ENCODE measurements at regions not wholly inside any gene's neighbourhood (a gene's known extent, or its start where the extent isn't known, plus 50 kb on each side); places are given as distances from the start of the nearest gene placed in this dataset.

- no peak for DNase-seq (ENCODE audit: low read depth)
Observed at GRCh38 chr21:32183396-32183795, 95.5 kb downstream of the MIS18A start.

GRCh38 chr21:32182449-32182848, 96.4 kb downstream of the MIS18A start:
- DNase-seq (ENCODE audit: low read depth): no peak

GRCh38 chr21:32181457-32181856, 97.4 kb downstream of the MIS18A start:
- DNase-seq (ENCODE audit: low read depth): no peak

- no peak for DNase-seq (ENCODE audit: low read depth)
Observed at GRCh38 chr21:32174819-32175218, 104.0 kb downstream of the MIS18A start.

- DNase-seq (ENCODE audit: low read depth): no peak
Observed at GRCh38 chr21:32173121-32173724, 105.6 kb downstream of the MIS18A start.

GRCh38 chr21:32172106-32172505, 106.7 kb downstream of the MIS18A start:
- no peak for DNase-seq (ENCODE audit: low read depth)

- DNase-seq (ENCODE audit: low read depth): no peak
Observed at GRCh38 chr21:32167513-32167912, 111.3 kb downstream of the MIS18A start.

- no peak for DNase-seq (ENCODE audit: low read depth)
Observed at GRCh38 chr21:32163386-32163785, 115.5 kb downstream of the MIS18A start.

- no peak for DNase-seq (ENCODE audit: low read depth)
Observed at GRCh38 chr21:32162727-32163320, 116.0 kb downstream of the MIS18A start.

- DNase-seq (ENCODE audit: low read depth): no peak
Observed at GRCh38 chr21:32155226-32155625, 123.6 kb downstream of the MIS18A start.

- no peak for DNase-seq (ENCODE audit: low read depth)
Observed at GRCh38 chr21:32147041-32147440, 131.8 kb downstream of the MIS18A start.

GRCh38 chr21:32144851-32145250, 134.0 kb downstream of the MIS18A start:
- no peak for DNase-seq (ENCODE audit: low read depth)

- DNase-seq (ENCODE audit: low read depth): peak; percentile 33
Observed at GRCh38 chr21:32143241-32143939, 135.5 kb downstream of the MIS18A start.

GRCh38 chr21:32141318-32141633, 137.6 kb downstream of the MIS18A start:
- DNase-seq (ENCODE audit: low read depth): no peak

- DNase-seq (ENCODE audit: low read depth): no peak
Observed at GRCh38 chr21:32140604-32141317, 138.1 kb downstream of the MIS18A start.

GRCh38 chr21:32140151-32140550, 138.7 kb downstream of the MIS18A start:
- DNase-seq (ENCODE audit: low read depth): no peak

GRCh38 chr21:32138658-32139057, 140.2 kb downstream of the MIS18A start:
- no peak for DNase-seq (ENCODE audit: low read depth)

- DNase-seq (ENCODE audit: low read depth): no peak
Observed at GRCh38 chr21:32137931-32138330, 140.9 kb downstream of the MIS18A start.

- DNase-seq (ENCODE audit: low read depth): no peak
Observed at GRCh38 chr21:32137266-32137665, 141.6 kb downstream of the MIS18A start.

- no peak for DNase-seq (ENCODE audit: low read depth)
Observed at GRCh38 chr21:32136546-32136945, 142.3 kb downstream of the MIS18A start.

- peak; percentile 7 for DNase-seq (ENCODE audit: low read depth)
Observed at GRCh38 chr21:32135401-32136363, 143.2 kb downstream of the MIS18A start.
